GM13977 (cell line): ENCODE measurements at regions not wholly inside any gene's neighbourhood (a gene's known extent, or its start where the extent isn't known, plus 50 kb on each side); places are given as distances from the start of the nearest gene placed in this dataset.

Source experiments
- DNase-seq: peaks from one replicate; pipeline ENCODE4 v3.0.0; 2012; ENCODE audit warnings: low spot score
- in situ Hi-C: fragments of 300-500 bp; cut with MboI; formaldehyde crosslinking; loops from one replicate; pipeline ENCODE4 v1.12.0; 2022; ENCODE audit warnings: low sequenced_read_pairs, low pct_unique_long_range_greater_than_20kb, mixed read lengths, inconsistent platforms; ENCODE audit not compliant: unreplicated experiment
- TF ChIP-seq, protein P1 (sequence below): IDR thresholded peaks from 2 replicates; pipeline ENCODE4 v1.5.1; 2012; ENCODE audit warnings: mild to moderate bottlenecking, control low read depth; ENCODE audit not compliant: insufficient read depth; ENCODE audit errors: extremely low read depth, missing control alignments

DNA sequence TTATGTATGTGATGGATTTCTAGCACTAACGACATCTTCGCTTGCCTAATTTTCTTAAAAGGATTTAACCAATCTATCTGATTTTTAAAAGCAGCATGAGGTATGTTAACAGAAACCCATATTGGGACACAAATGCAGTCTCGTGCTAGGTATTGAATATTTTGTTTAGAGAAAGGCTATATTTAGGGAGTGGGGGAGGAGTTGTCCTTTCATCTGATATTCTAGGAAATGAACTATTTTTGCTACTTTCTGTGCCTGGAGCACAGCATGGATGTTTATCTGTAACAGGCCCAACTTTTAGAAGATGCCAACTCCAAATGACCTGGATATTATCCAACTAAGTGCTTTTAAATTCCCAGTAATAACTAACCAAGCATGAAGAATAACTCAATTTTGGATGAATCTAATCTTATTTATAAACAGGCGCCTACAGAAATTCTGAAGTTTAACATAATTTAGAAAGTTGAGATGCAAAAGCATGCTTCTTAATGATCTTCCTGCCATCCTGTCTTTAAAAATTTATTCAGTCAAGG lies 317.1 kb upstream of the CHD6 start:
- DNase-seq: no peak
- TF ChIP-seq, protein P1, sequence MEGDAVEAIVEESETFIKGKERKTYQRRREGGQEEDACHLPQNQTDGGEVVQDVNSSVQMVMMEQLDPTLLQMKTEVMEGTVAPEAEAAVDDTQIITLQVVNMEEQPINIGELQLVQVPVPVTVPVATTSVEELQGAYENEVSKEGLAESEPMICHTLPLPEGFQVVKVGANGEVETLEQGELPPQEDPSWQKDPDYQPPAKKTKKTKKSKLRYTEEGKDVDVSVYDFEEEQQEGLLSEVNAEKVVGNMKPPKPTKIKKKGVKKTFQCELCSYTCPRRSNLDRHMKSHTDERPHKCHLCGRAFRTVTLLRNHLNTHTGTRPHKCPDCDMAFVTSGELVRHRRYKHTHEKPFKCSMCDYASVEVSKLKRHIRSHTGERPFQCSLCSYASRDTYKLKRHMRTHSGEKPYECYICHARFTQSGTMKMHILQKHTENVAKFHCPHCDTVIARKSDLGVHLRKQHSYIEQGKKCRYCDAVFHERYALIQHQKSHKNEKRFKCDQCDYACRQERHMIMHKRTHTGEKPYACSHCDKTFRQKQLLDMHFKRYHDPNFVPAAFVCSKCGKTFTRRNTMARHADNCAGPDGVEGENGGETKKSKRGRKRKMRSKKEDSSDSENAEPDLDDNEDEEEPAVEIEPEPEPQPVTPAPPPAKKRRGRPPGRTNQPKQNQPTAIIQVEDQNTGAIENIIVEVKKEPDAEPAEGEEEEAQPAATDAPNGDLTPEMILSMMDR: no peak
- in situ Hi-C loops: no loop called here

DNA sequence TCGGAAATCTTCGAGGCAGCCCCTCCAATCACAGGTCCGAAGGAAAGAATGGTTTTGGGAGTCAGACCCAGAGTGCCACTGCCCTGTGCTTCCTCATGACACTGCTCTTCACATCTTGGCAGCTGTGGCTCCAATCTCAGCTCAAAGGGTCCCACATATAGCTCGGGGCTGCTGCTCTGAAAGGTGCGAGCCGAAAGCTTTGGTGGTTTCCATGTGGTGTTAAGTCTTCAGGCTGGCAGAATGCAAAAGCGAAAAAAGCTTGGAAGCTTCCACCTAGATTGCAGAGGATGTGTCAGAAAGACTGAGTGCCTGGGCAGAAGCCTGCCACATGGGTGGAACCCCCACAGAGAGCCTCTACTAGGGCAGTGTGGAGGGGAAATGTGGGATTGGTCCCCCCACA lies 314.3 kb upstream of the CHD6 start:
- DNase-seq: no peak
- TF ChIP-seq, protein P1: no peak
- in situ Hi-C loops: no loop called here

GRCh38 chr20:41927655-41928054 lies 309.5 kb upstream of the CHD6 start:
- DNase-seq: no peak
- TF ChIP-seq, protein P1: no peak
- in situ Hi-C loops: no loop called here

- in situ Hi-C loops: no loop called here
- DNase-seq: no peak
- TF ChIP-seq, protein P1: no peak
Observed at GRCh38 chr20:41927189-41927588, 309.0 kb upstream of the CHD6 start.

DNA sequence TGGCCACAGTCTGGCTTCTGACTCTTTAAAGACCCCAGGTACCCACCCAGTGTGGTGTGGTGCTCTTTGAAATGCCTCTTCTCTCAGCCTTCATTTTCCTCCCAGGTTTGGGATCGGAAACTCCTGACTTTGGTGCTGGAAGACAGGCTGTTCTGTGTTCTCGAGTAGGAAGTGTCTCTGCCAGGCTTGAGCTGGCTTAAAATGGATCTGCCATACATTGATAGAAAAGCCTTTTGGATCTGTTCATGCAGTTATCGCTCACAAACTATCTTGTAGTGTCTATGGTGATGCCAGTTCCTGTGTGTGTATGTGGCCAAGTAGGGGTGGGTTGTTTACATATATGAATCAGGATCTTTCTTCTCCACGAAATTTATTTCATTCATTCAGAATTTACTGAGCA lies 307.3 kb upstream of the CHD6 start:
- in situ Hi-C loops: no loop called here
- TF ChIP-seq, protein P1: no peak

GRCh38 chr20:41923624-41924023 lies 305.4 kb upstream of the CHD6 start:
- no peak for DNase-seq
- in situ Hi-C loops: no loop called here
- TF ChIP-seq, protein P1: no peak

More for the DNA sequence above, 307.3 kb upstream of the CHD6 start:
- DNase-seq: no peak

GRCh38 chr20:41913146-41913545 lies 295.0 kb upstream of the CHD6 start:
- no peak for DNase-seq
- TF ChIP-seq, protein P1: no peak
- in situ Hi-C loops: no loop called here
